ENCODE measurements at regions not wholly inside any gene's neighbourhood (a gene's known extent, or its start where the extent isn't known, plus 50 kb on each side); places are given as distances from the start of the nearest gene placed in this dataset.

DNA sequence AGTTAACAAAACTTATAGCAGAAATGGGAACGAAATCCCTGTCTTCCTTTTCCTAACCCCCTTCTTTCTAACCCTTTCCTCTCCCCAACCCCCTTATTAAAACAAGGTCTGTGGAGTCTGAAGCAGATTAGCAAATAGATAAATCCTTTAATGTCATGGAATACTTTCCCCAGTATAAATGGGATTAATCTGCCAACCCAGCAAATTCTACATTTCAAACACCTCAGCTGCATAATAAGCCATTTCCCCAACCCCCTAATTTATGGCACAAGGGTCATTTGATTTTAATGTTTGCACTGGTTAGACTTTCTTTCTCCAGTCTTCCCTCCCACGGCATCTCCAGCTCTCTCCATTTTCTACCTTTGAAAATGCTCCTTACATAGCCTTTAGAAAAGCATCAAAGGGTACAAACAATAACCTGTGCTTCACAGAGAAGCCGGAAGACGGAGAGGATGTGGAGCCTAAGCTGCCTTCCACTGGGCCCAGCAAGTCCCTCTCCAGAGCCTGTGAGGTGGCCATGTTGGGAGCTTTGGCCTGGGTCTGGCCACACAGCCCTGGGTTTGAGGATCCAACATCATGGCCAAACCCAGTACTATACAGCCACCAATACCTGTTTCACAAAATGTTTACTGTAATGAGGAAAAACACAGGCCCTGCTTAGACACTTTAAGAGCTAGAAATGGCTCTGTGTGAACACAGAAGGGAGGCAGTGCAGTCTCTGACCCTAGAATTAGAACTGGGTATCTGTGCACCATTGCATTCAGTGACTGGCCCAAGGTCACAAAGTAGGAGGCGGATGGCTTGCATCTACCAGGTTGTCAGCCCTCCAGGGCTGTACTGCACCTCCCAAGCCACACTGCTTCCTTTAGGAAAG is 56.9 kb upstream of the SPRY1 start:
- TF ChIP-seq EP300 (IDR thresholded peaks at IDR 0.05) = no peak
- TF ChIP-seq, protein P1, sequence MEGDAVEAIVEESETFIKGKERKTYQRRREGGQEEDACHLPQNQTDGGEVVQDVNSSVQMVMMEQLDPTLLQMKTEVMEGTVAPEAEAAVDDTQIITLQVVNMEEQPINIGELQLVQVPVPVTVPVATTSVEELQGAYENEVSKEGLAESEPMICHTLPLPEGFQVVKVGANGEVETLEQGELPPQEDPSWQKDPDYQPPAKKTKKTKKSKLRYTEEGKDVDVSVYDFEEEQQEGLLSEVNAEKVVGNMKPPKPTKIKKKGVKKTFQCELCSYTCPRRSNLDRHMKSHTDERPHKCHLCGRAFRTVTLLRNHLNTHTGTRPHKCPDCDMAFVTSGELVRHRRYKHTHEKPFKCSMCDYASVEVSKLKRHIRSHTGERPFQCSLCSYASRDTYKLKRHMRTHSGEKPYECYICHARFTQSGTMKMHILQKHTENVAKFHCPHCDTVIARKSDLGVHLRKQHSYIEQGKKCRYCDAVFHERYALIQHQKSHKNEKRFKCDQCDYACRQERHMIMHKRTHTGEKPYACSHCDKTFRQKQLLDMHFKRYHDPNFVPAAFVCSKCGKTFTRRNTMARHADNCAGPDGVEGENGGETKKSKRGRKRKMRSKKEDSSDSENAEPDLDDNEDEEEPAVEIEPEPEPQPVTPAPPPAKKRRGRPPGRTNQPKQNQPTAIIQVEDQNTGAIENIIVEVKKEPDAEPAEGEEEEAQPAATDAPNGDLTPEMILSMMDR (IDR thresholded peaks at IDR 0.05) = no peak
- TF ChIP-seq POLR2A (IDR thresholded peaks at IDR 0.05; ENCODE audit: low read depth) = no peak
- TF ChIP-seq POLR2AphosphoS5 (IDR thresholded peaks at IDR 0.05) = no peak

Measured in esophagus muscularis mucosa (tissue), 4 donors.